ENCODE measurements at regions not wholly inside any gene's neighbourhood (a gene's known extent, or its start where the extent isn't known, plus 50 kb on each side); places are given as distances from the start of the nearest gene placed in this dataset.

DNA sequence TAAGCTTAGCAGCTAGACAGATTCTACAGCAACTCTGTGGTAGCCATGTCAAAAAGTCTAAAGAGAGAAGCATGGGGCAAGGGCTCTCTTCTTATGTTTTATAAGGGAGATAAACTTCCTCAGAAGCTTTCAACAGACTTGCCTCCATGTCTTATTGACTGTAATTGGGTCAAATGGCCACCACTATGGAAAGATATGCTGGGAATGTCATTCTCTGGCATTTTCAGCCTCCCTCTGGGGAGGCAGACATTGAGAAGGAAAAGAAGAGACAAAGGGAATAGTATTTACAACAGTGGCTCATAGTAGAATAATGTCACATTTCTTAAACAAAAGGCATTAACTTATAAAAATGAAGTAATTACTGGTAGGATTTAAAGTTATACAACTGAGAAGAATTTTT is 1964.5 kb upstream of the PIK3C3 start:
- no peak overlapping the region for H3K4me3 ChIP-seq (ENCODE audit: low read depth, low read length)

DNA sequence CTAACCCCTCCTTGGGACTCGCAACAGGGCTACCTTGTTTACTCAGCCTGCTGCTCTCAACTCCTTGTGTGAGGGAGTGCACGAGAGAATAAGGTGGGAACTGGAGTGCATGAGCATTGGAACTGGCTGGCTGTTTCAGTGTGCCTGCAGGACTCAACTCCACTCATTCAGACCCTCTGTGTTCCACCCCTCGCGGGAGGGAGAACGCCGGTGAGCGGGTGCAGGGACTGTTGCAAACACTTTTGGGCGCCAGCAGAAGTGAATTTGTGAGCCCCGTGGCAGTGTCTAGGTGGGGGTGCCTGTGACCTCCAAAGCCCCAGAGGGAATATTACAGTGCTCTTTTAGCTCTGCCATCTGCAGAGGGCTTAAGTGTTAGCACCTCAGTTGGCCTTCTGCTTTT is 1978.3 kb upstream of the PIK3C3 start:
- H3K4me3 ChIP-seq (ENCODE audit: low read depth, low read length) = no peak overlapping the region

DNA sequence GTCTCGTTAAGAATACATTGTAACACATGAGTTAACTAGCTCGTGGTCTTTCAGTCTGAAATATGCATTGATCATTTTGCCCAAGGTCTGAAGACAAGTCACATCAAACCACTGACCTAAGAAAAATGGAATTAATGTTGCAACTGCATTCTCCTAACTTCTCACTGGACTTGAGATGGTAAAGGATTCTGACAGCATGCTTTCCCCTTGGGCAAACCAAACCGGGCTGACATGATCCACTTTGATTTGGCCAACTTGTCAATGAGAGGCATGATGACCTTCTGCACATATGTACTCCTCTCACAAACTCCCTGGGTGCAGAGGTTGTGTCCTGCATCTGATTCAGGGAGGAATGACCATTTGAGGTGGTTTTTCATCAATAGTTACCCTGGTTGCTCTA is 1982.5 kb upstream of the PIK3C3 start:
- H3K4me3 ChIP-seq (ENCODE audit: low read depth, low read length) = no peak overlapping the region

DNA sequence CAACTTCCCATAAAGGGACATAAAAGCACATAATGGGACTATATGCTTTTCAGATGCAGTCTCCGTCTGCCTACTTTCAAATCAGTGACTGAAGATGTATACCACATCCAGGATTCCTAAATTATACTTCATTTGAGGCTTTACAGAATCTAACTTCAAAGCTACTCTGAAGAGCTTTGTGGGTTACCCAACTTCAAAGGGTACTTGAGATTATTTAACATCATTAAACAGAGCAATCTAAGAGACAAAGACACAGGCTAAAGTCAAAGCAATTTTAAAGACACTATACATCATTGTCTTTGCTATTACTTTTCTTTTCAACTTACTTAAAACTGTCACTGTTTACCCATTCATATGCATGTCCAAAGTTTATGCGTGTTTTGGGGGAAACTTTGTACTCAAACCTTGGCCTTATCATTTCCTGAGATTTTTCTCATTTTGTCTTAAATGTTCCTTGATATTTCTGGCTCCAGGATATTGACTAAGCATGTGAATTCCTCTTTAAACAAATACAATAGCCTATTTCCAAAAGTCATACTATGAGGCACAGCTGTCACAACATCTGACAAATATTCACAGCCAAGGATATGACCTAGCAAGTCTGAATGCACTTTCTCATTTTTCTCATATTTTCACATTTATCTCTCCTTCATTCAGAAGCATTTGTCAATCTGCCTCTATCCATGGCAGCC is 1985.1 kb upstream of the PIK3C3 start:
- H3K4me3 ChIP-seq (ENCODE audit: low read depth, low read length) = no peak overlapping the region

DNA sequence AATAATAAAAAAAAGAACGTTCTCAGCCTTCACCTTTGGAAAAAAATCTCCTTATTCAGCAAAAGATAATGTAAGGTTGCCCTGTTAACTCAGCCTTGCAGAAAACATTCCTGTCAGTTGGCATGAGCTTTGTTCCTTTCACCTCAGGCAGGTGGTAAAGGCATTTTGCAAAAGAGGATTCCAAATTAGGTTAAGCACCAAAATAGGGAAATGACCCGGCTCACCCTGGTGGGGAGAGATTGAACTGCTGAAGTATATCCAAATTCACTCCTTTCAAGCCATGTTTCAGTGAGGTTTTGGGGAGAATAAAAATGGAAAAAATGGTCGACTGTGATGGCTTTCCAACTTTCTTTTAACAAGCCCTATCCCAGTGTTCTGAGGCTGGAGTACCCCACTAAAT is 1988.8 kb upstream of the PIK3C3 start:
- no peak overlapping the region for H3K4me3 ChIP-seq (ENCODE audit: low read depth, low read length)

DNA sequence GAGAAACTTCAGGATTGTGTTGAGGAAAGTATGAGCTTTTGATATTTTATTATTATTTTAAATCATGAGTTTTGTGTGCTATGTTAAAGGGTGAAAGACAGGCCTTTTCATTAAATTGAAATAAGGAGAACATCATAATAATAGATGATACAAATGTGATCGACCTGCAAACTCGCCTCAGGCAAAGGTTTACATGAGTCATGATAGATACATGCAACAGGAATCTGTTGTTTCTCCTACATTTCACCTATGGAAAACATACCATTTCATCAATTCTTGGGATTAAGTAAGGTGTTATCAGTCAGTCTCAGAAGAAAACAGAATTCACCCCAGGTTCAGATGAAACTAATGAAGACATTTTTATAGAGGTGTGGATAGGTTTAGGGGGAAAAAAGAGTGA is 1992.5 kb upstream of the PIK3C3 start:
- no peak overlapping the region for H3K4me3 ChIP-seq (ENCODE audit: low read depth, low read length)

DNA sequence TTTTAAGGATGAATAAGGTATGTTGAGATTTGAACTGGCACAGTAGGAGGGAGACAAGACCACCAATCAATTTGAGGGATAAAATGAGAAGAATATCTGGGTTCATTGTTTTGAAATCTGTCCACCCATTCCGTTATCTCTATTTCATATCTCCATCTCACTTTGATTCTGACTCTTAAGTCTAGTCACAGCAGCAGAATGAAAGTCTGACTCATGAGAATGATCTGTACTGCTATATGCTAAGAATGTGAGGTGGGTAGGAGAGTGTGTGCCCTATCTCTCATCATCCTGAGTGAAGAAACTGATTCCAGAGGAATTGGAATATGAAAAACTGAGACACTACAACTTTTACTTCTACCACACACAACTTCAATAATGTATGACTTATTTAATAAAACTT is 1994.5 kb upstream of the PIK3C3 start:
- H3K4me3 ChIP-seq (ENCODE audit: low read depth, low read length) = no peak overlapping the region

DNA sequence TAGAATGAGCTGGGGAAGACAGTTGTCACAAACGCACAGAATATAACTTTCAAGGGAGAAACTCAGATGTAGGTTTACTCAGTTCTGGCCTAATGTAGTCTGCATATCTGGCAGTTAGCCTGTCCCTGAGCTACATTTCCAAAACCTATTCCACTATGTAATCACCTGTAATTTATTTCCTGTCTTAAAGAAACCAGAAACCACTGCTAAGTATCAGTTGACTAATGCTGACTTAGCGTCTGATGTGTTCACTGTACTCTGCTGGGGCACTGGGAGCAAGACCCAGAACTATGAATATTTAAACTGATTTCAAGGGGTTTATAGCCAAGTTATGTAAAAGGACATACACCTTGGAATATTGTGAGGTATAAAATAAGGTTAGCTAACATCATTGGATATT is 1995.2 kb upstream of the PIK3C3 start:
- no peak overlapping the region for H3K4me3 ChIP-seq (ENCODE audit: low read depth, low read length)

DNA sequence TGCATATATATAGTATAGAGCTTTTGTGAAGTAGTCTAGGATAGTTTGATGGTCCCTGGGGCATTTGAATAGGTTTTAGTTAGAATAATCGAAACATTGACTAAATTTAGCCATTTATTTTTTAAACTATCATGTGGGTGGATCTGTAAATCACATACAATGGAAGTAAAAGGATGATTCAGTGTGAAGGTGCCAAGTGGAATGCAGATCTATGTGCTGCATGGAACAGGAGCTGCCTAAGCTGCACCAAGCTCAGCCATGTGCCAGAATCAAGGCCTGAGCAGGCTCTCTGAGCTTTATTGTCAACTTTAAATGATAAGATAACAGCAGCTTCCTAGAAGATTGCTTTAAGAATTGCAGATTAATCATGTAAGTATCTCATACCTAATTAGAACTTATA is 1996.2 kb upstream of the PIK3C3 start:
- no peak overlapping the region for H3K4me3 ChIP-seq (ENCODE audit: low read depth, low read length)

DNA sequence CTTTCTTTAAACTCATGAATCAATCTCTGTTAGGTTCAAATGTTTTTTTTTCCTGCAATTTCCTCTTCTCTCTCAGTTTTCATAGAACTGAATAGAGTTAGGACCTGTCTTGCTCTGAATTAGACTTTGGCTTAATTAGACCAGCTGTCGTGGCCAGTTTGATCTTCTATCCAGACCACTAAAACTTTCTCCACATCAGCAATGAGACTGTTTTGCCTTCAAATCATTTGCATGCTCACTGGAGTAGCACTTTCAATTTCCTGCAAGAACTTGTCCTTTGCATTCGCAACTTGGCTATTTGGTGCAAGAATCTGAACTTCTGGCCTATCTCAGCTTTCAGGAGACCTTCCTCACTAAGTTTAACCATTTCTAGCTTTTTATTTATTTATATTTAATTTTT is 2002.2 kb upstream of the PIK3C3 start:
- no peak overlapping the region for H3K4me3 ChIP-seq (ENCODE audit: low read depth, low read length)

DNA sequence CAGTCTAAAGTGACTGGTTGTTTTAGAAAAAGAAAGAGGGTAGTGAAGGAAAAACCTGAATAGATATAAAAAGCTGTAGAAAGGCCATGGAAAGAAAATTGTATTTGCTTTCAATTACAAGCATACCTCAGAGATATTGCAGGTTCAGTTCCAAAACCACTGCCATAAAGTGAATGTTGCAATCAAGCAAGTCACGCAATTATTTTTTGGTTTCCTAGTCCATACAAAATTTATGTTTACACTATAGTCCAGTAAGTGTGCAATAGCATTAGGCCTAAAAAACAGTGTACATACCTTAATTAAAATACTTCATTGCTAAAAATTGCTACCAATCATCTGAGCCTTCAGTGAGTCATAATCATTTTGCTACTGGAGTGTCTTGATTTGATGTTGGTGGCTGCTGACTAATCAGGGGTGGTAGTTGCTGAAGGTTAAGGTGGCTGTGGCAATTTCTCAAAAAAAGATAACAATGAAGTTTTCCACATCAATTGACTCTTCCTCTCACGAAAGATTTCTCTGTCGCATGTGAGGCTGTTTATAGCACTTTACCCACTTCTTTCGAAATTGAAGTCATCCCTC is 2003.8 kb upstream of the PIK3C3 start:
- H3K4me3 ChIP-seq (ENCODE audit: low read depth, low read length) = no peak overlapping the region

DNA sequence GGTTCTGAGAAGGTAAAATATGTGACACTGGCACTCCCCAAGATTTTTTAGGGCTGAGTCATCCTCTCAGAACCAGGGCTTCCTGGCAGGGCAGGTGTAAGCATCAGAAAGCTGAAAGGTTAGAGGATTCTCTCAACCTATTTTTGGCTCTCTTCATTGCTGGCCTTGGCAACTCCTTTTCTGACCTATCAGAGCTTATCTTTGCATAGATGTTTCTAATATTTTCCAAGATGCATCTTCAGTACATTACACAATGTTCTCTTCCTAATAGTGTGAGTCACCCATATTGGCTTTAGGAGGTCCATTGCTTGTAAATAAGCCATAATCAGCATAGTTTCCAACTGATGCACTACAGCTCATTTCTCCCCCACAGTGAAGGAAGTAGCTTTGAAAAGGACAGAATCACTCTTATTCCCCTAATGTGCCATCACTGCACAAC is 2008.4 kb upstream of the PIK3C3 start:
- no peak overlapping the region for H3K4me3 ChIP-seq (ENCODE audit: low read depth, low read length)

DNA sequence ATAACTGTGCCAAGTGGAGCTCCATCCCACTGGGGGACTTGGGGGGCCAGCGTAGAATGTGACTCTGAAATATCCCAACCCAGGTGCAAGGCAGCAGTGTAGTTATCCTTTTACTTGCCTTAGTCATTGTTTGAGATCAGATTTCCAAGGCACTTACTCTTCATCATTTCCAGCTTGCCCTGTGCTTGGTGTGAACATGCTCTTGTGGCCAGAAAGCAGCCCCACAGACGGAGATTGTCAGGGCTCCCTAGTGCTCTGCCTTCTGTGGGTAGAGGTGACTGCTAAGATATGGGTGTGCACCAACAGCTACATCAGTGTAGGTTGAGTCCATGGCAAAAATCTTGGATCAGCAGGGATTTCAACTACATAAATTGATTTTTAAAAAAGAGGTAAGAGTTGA is 2010.0 kb upstream of the PIK3C3 start:
- H3K4me3 ChIP-seq (ENCODE audit: low read depth, low read length) = no peak overlapping the region

DNA sequence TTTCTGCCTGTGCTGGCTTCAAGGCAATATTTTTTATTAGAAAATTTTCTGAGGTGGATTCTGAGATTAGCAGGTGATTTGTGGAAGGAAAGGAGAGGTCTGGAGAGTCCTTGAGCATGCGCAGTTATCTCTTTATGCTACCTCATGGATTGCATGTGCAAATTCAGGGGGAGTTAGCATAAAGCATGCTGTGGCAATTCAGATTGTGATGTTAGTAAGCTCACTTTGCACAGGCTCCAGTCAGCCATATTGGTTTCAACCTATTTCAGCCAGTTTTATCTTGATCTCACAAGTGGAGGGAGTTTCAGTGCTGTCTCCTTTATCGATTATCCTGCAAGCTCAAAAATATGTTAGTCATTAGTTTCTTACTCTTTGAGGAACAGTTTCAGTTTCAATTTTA is 2012.3 kb upstream of the PIK3C3 start:
- no peak overlapping the region for H3K4me3 ChIP-seq (ENCODE audit: low read depth, low read length)

DNA sequence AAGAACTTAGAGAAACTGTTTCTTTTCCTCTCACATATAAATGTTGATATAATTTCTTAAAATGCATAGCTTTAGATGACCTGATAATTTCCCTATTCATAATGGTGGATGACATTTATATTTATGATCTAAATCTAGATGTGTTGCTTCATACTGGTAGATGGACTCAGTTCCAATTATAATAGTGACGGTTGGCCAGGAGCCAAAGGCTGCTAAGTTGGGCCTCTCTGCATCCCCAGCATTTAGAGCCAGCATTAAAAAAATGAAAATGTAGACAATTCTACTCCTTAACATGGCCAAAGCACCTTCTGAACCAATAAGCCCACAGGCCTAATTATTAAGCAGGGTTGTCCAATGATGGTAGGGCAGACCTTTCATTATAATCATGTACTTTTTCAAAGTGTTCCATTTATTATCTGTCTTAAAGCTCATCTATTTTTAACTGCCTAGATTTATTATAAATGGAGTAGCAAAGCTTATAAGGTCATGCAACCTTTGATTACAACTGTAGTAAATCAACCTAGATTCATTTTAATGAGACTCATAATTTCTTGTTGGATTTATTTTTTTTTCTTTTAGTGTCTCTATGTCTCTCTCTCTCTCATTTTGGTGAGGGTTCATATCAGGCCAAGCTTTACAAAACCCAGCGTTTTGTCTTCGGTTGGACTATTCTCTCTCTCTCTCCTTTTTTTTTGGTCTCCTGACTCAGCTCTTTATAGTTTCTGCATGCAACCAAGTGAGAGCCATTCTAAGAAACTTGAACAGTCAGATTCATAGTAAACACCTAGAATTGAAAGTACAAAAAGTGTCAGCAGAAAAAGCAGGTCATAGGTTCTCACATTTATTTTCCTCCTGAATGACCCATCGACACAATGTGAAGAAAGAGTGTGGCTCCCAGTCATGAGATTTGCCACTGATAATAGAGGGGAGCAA is 2016.1 kb upstream of the PIK3C3 start:
- H3K4me3 ChIP-seq (ENCODE audit: low read depth, low read length) = no peak overlapping the region

DNA sequence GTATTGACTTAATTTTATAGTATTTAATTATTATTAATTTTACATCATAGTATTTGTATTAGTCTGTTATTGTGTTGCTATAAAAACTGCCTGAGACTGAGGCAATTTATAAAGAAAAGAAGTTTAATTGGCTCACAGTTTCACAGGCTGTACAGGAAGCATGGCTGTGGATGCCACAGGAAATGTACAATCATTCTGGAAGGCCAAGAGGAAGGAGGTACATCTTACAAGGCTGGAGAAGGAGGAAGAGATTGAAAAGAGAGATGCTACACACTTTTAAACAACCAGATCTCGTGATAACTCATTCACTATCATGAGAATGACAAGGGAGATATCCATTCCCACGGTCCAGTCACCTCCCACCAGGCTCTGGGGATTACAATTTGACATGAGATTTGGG is 2019.4 kb upstream of the PIK3C3 start:
- H3K4me3 ChIP-seq (ENCODE audit: low read depth, low read length) = no peak overlapping the region

DNA sequence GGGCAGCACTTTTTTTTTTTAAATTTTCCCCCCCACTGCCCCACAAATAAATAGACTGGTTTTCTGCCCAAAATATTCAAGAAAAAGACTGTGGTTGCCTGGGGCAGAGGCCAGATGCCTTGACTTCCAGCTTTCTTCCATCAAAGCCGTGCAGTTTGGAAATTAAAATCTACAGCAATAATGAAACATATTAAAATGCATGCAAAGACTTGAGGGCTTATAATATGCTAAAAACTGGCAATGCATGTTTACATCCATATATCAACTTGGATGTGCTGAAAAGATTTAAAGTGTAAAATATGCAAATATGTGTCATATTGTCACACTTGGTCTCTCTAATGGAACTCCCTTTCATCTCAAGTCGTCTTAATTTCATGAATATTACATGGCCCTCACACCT is 2036.2 kb upstream of the PIK3C3 start:
- H3K4me3 ChIP-seq (ENCODE audit: low read depth, low read length) = no peak overlapping the region

DNA sequence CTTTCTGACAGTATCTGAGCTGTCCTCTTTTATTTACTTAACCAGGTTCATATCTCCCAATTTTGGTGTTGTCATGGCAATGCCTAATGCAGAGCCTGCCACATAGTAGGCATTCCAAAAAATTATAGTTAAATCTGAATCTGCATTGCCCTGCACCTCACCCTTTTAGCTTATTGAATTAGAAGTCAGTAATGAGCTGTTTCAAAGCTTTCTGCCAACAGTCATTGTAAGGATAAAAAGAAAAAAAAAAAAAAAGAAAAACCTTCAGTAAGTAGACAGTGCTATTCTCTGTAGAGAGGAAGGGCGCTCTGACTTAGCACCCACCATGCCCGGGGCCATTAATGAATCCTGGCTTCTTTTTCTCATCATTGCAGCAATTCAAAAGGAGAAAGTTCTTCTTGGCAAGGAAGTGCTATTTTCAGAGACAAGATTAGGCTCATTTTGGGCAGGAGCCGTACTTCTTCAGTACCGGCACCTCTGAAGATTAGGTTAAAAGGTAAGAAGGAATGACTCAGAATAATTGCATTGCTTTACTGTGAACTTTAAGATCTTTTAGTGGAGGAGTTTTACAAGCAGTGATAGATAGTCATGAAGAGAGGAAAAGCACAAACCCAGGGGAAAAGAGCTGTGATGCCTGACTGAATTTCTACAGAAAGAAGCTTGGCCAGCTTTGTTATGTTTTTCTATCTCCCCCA is 2041.2 kb upstream of the PIK3C3 start:
- no peak overlapping the region for H3K4me3 ChIP-seq (ENCODE audit: low read depth, low read length)

DNA sequence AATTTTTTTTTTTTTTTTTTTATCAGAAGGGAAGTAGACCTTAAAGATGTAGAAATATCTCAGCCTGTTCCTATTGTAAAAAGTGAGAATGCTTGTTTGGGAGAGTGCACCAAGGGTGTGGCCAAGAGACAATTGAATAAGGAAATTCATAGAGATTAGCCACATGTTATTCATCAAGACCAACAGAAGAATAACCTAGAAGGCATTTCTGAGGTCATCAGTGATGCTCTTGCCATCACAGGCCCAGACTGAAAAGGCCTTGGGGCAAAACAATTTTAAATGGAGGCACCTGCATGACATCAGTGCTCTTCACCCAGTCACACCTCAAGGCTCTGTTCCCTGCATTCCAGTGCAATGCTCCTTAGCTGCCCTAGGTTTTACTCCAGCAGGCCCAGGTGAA is 2043.3 kb upstream of the PIK3C3 start:
- H3K4me3 ChIP-seq (ENCODE audit: low read depth, low read length) = no peak overlapping the region

DNA sequence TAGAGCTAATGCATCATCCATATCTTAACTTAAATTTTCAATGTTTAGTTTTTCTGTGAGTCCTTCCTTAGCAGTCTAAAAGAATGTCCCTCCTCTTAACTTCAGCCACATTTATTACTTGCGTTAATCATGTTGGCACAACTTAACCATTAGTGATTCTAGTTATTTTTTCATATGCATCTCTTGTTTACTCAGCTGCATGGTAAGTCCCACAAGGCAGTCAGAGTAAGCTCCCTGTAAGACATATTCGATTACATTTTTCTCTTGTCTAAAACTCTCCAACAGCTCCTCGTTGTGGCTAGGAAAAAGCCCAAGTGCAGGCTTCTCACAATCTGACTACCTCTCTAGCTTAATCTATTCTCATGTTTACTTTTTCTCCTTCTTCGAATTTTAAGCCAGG is 2045.3 kb upstream of the PIK3C3 start:
- H3K4me3 ChIP-seq (ENCODE audit: low read depth, low read length) = no peak overlapping the region

DNA sequence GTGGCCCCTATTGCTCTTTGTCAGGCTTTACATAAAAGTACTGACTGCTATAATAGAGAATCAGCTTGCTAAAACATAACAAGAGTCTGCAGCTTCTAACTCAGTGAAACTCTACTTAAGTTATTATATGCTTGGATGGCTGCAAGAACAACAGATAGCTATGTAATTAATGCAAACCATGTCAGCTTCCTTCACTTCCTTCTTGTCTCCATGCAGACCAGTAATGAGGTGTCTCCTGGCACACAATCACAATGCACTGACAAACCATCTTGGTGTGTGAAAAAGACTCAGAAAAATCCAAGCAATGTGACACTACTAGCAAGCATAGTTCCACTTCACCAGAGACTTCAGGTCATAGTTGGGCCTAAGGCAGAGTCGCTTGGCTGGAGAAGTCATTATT is 2068.9 kb upstream of the PIK3C3 start:
- no peak overlapping the region for H3K4me3 ChIP-seq (ENCODE audit: low read depth, low read length)
